OCI-LY1 (cell line): ENCODE measurements at regions not wholly inside any gene's neighbourhood (a gene's known extent, or its start where the extent isn't known, plus 50 kb on each side); places are given as distances from the start of the nearest gene placed in this dataset.

Source experiments
- EZH2 ChIP-seq: fragments of 200-600 bp; sonication (generic), shearing (Covaris generic); IDR thresholded peaks from 2 replicates; pipeline ENCODE4 v1.8.0; 2017; ENCODE audit warnings: borderline replicate concordance, mixed run types, mild to moderate bottlenecking, antibody characterized with exemption, low read length, moderate library complexity, mixed read lengths
- TF ChIP-seq, protein P1 (sequence below): fragments of 200-600 bp; sonication (generic), shearing (Covaris generic); IDR thresholded peaks from 2 replicates; pipeline ENCODE4 v1.5.1; 2017; ENCODE audit warnings: mild to moderate bottlenecking, antibody characterized with exemption, low read length, moderate library complexity, mixed read lengths

DNA sequence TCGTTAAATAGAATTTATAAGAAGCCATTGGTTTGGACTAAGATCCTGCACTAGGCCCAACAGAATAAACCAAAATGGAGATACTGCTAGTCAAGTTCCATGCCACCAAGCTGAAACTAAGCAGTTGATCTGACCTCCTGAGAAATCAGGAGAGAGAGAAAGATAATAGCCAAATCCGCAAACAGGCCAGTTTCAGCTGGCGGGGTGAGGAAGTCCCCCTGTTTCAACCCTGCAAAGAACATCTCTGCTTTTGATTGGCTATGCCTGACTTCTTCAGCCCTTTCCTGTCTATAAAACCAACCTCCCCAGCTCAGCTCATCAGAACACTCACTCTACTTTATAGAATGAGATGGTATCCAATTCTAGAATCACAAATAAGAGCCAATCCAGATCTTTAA is 543.3 kb upstream of the ID2 start:
- TF ChIP-seq, protein P1, sequence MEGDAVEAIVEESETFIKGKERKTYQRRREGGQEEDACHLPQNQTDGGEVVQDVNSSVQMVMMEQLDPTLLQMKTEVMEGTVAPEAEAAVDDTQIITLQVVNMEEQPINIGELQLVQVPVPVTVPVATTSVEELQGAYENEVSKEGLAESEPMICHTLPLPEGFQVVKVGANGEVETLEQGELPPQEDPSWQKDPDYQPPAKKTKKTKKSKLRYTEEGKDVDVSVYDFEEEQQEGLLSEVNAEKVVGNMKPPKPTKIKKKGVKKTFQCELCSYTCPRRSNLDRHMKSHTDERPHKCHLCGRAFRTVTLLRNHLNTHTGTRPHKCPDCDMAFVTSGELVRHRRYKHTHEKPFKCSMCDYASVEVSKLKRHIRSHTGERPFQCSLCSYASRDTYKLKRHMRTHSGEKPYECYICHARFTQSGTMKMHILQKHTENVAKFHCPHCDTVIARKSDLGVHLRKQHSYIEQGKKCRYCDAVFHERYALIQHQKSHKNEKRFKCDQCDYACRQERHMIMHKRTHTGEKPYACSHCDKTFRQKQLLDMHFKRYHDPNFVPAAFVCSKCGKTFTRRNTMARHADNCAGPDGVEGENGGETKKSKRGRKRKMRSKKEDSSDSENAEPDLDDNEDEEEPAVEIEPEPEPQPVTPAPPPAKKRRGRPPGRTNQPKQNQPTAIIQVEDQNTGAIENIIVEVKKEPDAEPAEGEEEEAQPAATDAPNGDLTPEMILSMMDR = no peak
- no peak for TF ChIP-seq EZH2
